GM18873 (cell line): ENCODE measurements at regions not wholly inside any gene's neighbourhood (a gene's known extent, or its start where the extent isn't known, plus 50 kb on each side); places are given as distances from the start of the nearest gene placed in this dataset.

ENCODE experiments used
- ATAC-seq: cut with Tn5 transposase; IDR thresholded peaks from one replicate; pipeline ENCODE4 v1.9.1; 2021; ENCODE audit warnings: mild to moderate bottlenecking, moderate library complexity, moderate number of reproducible peaks; ENCODE audit not compliant: unreplicated experiment, low FRiP score

DNA sequence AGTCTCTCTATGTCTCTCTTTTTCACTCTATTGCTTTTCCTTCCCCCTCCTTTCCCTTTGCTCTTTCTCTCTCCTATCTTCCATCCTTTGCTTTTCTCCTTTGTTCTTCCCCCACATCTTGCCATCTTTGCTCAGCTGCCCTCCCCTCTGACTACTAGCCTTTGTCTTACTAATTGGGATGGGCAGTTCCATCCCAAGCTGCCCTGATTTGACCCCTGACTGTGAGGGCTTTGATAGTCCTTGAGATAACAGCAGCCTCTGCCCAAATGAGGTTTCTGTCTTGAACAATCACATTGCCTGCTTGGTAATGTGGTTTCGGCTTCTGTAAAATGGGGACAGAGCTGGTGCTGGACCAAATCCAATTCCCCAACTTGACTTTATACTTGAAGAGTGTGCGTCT lies 327.7 kb downstream of the DHX35 start:
- no peak for ATAC-seq

DNA sequence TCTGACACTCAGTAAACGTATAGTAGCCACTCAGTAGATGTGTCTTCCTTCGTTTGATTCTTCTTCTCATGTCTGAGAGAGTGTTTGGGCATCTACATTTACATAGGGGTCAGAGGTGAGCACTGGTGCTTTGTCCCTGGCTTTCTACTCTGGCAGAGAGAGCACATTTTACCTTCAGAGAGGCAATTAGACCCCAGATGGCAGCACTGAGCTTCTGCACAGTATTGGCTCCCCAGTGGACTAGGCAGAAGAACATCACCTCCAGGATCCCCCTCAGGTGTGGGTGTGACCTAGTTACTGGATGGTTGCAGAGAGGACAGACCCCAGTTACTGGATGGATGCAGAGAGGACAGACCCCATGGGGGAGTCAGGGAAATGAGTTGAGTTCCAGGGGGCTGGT lies 327.2 kb downstream of the DHX35 start:
- no peak for ATAC-seq

DNA sequence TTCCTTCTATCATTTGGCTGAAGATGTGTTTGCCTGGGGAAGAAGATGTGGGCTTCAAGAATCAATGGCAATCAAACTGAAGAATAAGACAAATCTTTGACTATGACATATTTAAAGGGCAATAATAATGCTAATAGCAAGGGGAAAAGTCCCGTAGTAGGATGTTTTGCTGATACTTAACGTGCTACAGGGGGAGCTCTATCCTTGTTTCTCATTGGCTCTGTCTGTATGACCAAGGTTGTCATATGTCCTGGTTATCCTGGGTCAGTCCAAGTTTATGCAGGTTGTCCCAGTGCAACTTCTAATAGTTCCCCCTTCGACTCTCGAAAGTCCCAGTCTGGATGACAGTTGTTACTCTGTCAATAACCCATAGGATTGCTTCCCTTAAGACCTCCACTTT lies 321.3 kb downstream of the DHX35 start:
- no peak for ATAC-seq

DNA sequence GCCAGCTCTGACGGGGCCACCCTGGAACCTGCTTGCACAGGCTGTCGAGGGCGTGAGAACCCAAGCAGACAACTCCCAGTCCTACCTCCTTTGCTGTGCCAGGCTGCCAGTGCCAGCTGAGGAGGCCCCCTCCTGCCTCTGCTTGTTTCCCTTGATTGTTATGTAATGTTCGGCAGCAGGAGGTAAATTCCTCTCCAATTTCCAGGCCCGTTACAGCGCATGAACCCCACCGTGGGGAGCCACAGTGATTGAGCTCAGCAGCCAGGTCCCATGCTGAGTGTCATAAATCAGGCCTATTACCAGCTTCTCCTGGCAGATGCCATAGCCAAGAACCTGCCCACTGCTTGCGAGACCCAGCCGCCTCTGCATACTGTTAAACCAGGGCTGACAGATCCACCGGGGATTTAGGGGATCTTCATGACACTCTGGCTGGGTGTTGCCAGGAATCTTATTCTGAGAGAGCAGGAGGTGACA lies 320.5 kb downstream of the DHX35 start:
- ATAC-seq = no peak

DNA sequence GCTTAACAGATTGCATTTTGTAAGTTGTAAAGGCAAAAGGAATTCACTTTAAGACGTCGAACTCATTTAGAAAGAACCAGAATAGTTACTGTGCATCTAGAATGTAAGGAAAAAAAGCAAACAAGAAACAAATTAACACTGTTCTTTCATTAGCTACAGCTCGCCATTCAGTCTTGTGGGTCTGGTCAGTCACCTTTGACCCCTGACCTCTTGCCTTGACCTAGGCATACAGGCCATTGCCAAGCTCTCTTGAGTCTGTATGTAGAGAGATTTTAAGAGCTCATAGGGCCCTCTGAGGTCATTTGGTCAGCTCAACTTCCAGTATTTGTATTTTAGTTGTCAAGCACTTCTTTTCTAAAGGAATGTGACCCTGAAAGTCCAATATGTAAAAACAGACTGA lies 318.7 kb downstream of the DHX35 start:
- no peak for ATAC-seq

DNA sequence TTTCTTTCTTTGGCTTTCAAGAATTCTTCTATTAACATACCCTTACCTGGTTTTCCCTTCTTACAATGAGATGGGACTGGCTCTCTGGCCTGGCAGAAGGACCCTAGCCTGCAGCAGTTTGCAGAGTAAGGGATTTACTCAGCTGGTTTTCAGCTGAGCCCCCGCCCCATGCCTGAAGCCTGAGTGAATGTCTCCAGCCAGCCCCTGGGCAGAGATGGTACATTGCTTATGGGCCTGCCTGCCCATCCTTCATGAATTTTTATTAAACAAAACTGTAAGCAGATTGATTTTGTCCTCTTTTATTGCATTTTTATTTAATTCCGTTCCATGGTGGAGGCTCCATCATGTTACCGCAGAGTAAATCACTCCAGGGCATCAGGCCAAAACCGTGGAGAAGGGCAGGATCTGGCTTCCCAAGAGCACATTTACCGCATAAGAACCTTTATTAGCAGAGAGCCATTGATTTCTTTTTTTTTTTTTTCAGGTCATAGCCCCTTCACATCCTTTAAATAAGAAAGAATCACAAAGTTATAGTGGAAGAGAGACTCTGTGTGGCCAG lies 316.2 kb downstream of the DHX35 start:
- no peak for ATAC-seq

DNA sequence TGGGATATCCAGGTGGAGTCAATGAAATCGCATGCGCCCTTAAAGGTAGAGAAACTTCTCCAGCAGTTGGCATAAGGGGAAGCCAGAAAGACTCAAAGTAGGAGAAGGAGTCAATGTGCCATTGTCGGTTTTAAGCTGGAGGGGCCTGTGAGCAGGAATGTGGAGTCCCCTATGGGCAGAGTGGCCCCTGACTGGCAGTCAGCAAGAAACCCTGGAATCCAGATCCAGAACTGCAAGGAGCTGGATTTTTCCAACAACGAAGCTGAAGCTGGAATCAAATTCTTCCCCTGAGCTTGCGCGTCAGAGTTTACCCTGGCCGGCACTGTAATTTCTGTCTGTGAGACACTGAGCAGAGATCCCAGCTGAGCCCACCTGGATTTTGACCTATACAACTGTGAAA lies 315.0 kb downstream of the DHX35 start:
- ATAC-seq = no peak

DNA sequence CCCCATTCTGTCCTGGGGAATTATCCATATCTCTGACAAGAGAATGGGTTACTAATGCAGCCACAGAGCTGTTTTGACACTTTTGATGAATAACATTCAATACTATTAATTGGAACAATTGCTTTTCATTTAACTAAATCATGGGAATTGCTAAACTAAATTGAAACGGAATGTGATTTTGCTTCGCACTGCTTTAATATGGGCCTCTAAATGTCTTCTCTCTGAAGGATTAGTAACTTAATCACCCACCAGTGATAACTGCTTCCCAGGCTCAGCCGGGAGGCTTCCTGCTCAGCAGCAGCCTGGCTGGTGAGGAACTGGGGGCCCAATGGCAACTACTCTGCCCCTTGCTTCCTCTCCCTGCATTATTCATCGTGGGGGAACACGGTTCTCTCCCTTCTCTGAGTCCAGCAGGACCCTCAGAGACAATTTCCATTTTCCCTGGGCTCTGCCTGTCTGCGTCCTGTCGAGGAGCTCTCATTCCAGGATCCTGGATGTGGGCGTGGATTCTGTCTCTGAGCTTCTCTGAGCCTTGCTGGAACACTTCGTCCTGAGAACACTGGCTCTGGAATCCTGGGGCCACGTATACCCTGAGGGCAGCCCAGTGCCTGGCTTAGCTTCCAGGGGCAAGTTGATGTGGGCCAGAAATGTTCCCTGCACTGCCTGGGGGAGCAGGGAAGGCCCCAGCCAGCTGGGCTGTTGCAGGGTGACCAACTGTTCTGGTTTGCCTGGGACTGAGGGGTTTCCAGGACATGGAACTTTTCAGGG lies 308.9 kb downstream of the DHX35 start:
- no peak for ATAC-seq

DNA sequence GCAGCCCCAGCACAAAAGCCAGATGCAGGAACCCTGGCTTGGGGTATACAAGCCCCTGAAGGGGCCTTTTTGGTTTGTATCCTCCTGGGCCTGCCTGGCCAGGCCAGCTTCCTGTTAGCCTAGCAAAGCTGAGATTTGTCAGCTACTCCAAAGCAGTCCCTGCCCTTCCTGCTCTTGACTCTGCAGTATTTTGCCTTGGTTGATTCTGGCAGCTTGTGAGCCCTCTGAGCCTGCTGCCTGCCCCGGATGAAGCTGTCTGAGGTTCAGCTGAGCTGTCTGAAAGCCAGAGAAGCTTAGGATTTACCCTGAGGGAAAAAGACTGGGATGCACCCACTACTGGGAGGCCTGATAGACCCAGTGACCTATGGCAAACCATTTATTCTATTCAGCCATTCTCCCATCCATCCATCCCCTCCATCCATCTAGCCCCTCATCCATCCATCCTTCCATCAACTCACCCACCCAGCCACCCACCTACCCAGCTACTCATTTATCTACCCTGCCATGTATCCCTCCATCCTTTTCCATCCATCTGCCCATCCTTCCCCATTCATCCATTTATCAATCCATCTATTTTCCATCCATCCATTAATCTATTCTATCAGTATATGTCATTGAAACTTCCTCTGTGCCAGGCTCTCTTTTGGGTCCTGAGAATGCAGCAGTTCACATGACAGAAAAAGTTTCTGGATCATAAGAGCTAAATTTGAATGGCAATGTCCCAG lies 307.5 kb downstream of the DHX35 start:
- no peak for ATAC-seq

DNA sequence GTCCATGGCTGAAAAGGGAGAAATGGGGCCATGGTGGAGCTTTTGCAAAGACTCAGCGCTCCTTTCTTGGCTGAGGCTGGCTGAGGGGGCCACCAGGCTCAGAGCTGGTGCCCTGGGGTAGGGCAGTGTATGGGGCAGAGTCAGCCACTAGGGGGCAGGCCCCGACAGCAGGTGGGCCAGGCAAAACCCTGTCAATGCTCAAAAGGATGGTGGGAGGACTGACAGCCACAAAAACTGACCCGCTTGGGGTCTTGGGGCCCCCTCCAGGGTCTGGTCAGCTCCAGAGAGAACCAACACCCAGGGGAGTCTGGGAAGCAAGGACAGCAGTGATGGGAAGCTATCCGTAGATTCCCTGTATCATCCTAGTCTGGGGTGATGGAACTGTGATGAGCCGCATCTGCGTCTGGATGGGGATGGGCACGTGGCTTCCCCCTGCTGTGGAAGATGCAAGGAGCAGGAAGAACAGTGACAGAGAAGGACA lies 306.9 kb downstream of the DHX35 start:
- no peak for ATAC-seq

DNA sequence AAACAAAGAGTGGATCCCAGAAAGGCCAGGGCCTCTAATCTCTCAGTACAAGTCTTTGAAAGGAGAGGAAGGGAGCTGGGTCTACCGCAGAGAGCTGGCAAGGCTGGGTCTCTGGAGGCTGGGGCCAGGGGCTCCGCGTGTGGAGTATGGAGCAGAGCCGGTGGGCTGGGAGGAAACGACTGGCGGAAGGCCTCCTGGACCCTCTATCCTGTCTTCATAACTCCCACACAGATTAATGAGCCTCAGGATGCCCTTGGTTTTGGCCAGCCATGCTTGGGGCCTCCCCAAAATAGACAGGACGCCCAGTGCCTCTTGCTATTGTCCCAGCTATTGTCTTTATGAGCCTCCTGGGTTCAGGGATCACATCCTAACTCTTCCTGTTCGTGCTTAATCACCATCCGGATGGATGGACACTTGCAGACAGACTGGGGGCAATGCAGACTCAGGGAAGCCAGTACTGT lies 306.4 kb downstream of the DHX35 start:
- ATAC-seq = no peak

DNA sequence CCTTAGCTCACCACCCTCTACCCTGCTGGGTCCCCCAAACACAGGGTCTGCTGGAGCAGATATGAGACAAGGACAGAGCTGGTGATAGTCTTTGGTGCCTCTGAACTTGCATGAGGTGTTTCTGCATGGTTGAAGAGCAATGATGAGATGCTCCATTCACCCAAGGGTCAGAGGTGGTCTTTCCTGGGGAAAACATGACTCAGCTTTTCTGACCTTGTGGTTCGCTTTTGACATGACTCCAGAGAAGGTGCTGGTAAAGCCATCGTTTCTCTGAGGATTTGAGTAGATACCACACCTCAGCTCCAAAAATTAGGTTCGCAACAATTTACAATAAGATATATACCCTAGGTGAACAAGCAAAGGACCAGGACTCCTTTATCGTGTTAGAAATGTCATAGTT lies 304.8 kb downstream of the DHX35 start:
- ATAC-seq = no peak

DNA sequence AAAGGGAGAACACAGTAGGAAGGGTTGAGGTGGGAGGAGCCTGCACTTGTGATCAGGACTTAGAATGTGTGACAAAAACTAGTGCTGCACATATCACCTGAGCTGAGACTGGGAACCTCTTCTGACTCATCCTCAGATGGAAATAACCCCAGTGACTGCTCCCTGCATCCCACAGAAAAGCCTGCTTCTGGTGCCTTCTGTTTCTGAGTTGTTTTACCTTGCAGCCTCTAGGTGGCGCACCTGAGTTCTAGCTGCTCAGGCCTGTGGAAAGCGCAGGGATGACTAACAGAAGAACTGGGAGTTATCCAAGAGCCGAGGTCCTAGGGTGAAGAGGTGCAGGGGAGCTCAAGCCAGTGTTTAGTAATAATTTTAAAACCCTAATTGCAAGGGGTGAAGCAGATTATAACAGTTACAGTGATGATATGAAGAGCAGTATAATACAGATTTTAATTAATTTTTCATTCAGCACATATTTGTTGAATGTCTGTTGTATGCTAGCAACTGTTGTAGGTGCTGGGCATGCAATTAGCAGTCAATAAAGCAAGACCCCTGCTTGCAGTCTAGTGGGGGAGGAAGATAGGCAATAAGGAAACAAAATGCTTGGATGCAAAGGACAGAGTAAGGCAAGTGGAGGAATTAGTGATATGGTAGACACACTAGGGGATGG lies 302.5 kb downstream of the DHX35 start:
- no peak for ATAC-seq

DNA sequence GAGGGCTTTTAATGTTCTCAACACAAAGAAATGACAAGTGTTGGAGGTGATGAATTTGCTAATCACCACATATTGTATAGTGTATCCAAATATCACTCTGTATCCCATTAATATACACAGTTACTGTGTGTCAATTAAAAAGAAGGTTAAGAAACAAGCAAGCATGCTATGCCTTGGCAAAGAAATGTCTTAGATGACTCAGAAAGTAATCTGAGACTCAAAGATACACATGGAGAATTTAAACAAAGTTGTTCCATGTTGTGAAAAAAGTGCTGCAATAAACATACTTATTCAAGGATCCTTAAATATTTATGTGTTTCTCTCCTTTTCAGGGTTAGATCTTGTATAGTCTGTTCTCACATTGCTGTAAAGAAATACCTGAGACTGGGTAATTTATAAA lies 300.9 kb downstream of the DHX35 start:
- no peak for ATAC-seq

DNA sequence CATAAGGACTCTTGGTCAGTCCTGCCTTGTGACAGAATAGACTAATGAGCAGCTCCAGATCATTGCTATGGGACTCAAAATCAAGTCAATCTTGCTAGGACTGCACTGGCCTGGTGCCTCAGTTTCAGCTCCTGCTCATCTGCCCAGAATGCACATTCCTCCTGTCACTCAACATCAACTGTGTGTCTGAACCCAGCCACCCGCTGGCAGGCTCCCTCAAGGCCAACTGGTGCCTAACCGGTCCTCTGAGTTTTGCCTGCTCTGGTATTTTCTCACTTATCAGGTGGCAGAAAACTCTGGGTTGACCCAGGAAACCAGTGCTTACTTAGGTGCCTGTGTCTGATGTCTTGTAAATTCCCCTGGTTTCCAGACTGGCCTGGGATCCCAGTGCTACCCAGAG lies 297.7 kb downstream of the DHX35 start:
- ATAC-seq = no peak

DNA sequence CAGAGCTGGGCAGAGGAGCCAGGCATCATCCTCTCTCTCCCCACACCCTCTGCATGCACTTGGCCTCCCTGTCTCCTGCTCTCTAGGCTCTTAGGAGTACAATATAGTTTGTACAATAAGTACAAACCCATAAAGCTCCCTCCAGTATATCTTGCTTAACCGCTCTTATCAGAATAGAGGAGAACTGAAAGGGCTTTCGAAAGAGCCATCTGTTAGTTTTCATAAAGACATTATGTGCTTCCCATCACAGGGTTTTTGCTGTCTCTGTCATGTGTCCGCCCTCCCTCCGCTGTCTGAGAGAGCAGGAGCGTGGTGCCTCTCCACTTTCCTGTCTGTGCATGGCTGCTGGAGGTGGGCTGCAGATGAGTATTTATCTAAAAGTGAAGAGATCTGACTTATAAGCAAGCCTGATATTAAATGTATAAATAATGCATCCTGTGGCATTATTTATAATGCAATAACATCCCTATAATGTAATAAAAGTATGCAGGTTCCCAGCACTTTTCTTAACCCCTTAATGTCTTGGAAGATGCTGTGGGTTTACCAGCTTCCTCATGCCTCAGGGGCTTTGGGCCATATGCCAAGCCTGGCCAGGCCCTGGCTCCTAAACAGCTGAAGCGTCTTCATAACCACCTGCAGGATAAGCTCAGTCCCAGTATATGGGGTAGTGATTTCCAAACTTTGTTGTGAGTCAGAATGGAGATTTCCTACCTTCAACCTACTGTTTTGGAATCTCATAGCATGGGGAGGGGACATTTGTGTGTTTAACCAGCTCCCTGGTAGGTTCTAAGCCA lies 297.1 kb downstream of the DHX35 start:
- no peak for ATAC-seq

DNA sequence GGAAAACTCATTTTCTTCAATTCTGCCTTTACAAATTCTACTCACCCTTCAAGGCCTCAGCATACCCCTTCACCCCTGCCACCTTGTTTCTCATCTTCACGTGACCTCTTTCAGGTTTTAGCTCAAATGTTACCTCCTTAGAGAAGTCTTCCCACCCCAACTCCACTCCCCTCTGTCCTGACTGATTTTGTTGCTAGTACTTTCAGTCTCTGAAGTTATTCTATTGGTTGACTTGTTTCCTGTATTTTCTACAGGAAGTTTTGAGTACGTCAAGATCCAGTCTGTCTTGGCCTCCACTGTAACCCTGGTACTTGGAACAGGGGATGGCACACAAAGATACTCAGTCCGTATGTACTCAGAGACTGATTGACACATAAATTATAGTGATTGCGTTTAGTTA lies 296.1 kb downstream of the DHX35 start:
- ATAC-seq = no peak

DNA sequence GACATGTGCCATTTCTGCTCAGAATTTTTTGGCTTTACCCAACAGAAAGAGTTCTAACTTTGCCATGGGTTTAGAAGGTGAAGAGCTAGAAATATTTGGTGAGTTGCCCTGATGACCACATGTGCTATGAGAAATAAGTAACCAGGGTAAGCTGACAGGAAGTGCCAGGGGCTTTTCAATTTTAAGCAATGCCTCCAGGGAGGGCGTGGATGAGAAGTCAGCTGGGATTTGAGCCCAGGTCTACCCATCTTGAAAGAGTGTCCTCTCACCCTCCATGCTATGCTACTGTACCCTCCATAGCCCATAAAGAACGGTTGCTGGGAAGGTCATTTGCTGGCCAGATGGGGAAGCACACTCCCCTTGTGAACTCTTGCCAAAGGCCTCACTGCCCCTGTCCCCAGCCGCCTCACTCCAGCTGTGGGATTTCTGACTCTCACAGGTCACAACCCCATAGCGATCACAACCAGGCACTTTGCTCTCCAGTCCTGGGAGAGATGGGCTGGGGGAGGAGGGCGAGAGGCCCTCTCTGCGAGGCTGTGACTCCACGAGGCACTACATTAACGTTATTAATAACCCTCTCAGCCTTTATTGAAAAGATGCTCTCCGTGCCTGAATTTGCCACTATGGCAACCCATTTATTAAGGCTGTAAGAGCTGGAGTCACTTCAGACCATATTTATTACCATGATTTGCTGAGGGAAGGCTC lies 291.1 kb downstream of the DHX35 start:
- no peak for ATAC-seq

DNA sequence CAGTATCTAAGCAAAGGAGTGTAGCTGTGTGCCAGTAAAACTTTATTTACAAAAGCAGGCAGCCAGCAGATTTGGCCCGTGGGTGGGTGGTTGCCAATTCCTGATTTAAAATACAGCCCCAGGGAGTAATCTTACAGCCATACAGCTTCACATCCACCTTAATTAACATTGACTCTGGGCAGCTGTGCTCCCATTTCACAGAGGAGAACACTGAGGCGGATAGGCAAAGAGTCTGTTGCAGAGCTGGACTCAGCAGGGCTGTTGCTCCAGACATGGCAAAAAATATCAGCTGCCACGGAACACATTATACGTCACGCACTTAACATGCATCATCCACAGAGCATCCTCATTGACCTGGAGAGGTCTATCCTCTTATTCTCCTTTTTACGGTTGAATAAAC lies 289.9 kb downstream of the DHX35 start:
- ATAC-seq = no peak

DNA sequence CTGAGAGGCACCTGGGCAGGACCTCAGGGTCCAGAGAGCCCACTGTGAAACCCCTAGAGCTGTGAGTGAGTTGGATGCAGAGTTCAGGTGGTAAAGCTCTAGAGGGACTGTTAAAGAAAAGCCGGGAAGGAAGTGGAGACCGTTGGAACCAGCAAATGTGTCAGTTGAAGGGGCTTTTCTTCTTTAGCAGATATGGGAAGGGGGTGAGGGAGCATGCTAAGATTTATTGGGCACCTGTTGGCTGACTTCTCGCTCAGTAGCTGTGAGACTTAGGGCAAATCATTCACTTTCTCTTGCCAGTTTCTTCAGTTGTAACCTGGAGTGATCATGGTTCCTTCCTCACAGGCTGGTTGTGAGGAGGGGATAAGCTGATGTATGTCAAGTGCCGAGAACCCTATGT lies 287.7 kb downstream of the DHX35 start:
- no peak for ATAC-seq
